ENCODE measurements at regions not wholly inside any gene's neighbourhood (a gene's known extent, or its start where the extent isn't known, plus 50 kb on each side); places are given as distances from the start of the nearest gene placed in this dataset.

DNA sequence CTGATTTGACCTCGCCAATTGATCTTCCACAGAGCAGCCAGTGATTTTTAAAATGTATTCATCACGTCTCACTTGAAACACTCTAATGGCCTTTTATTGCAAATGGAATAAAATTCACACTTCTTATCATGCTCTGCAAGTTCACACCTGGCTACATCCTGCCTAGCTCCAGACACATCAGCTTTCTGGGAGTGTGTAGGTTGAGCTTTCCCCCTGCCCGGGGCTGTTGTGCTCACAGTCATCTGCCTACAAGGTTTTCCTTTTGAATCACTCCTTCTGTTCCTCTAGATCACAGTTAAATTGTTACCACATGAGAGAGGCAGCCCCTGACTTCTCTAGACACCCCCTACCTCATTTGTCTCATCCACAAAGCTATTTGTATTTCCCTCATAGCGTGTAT lies 674.5 kb downstream of the PRELID2 start:
- H3K4me3 ChIP-seq (ENCODE audit: low read depth, low read length) = no peak overlapping the region
- TF ChIP-seq, protein P1, sequence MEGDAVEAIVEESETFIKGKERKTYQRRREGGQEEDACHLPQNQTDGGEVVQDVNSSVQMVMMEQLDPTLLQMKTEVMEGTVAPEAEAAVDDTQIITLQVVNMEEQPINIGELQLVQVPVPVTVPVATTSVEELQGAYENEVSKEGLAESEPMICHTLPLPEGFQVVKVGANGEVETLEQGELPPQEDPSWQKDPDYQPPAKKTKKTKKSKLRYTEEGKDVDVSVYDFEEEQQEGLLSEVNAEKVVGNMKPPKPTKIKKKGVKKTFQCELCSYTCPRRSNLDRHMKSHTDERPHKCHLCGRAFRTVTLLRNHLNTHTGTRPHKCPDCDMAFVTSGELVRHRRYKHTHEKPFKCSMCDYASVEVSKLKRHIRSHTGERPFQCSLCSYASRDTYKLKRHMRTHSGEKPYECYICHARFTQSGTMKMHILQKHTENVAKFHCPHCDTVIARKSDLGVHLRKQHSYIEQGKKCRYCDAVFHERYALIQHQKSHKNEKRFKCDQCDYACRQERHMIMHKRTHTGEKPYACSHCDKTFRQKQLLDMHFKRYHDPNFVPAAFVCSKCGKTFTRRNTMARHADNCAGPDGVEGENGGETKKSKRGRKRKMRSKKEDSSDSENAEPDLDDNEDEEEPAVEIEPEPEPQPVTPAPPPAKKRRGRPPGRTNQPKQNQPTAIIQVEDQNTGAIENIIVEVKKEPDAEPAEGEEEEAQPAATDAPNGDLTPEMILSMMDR (IDR thresholded peaks at IDR 0.05; ENCODE audit: borderline replicate concordance, insufficient read depth, low read depth, low read length) = no peak

DNA sequence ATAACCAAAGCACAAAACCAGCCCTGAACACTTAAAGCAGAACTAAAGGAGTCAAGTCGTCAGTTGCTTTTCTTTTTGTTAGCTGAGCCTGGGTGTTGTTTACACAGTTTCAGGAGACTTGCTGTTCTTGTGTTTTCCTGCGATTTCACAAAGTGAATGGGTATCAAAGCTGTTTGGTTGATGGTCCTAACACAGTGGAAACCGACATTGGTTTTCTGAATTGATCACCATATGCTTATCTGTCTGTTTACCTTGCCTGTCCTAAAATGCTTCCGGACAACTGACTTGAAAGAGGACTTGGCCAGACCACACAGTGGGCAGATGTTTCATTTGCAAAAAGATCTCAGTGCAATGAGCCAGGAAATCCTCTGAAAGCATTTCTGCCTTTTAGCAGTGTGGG lies 676.4 kb downstream of the PRELID2 start:
- TF ChIP-seq, protein P1 (IDR thresholded peaks at IDR 0.05; ENCODE audit: borderline replicate concordance, insufficient read depth, low read depth, low read length) = no peak
- H3K4me3 ChIP-seq (ENCODE audit: low read depth, low read length) = no peak overlapping the region

DNA sequence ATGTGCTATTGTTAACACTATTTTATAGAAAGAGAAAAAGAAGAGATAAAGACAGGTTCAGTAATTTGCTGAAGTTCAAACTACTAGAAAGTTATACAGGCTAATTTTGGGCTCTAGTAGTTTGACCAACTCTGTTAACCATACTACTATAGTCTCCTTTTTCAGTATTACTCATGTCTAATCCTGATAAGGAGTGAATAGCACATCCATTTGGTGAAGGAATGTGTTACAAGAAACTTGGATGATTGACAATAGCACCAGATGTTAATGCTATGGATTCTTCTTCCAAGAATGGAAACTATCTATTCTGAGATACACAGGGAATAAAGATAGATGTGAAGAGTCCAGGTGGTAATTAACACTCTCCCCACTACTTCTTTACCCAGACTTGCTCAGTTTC lies 677.3 kb downstream of the PRELID2 start:
- H3K4me3 ChIP-seq (ENCODE audit: low read depth, low read length) = no peak overlapping the region
- TF ChIP-seq, protein P1 (IDR thresholded peaks at IDR 0.05; ENCODE audit: borderline replicate concordance, insufficient read depth, low read depth, low read length) = no peak

DNA sequence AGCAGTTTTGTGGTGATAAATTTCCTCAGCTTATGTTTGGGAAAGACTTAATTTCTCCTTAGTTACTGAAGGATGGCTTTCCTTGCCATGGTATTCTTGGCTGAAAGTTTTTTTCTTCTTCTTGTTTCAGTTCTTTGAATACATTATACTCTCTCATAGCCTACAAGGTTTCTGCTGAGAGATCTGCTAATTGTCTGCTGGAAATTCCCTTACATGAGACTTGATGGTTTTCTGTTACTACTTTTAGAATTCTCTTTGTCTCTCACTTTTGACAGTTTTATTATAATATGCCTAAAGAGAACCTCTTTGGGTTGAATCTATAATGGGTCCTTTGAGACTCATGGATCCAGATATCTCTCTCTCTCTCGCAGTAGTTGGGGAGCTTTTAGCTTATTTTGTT lies 693.6 kb downstream of the PRELID2 start:
- H3K4me3 ChIP-seq (ENCODE audit: low read depth, low read length) = no peak overlapping the region
- TF ChIP-seq, protein P1 (IDR thresholded peaks at IDR 0.05; ENCODE audit: borderline replicate concordance, insufficient read depth, low read depth, low read length) = no peak

DNA sequence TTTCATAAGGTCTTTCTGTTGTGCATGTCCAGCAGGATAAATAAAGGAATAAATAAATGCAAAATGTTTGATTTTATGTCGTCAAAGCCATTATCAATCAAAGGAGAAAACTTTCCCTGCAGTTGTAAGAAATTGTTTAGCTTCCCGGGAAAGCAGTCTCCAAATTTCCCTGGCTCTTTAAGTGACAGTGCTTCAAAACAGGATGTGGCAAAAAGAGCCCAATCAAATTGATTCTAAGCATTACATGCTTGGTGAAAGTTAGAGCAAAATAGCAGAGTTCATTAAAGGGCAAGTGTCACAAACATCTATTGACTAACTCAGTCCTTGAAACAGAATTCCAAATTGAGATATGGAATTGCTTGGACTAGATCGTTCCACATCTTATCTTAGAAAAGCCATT lies 704.1 kb downstream of the PRELID2 start:
- TF ChIP-seq, protein P1 (IDR thresholded peaks at IDR 0.05; ENCODE audit: borderline replicate concordance, insufficient read depth, low read depth, low read length) = no peak
- H3K4me3 ChIP-seq (ENCODE audit: low read depth, low read length) = no peak overlapping the region

DNA sequence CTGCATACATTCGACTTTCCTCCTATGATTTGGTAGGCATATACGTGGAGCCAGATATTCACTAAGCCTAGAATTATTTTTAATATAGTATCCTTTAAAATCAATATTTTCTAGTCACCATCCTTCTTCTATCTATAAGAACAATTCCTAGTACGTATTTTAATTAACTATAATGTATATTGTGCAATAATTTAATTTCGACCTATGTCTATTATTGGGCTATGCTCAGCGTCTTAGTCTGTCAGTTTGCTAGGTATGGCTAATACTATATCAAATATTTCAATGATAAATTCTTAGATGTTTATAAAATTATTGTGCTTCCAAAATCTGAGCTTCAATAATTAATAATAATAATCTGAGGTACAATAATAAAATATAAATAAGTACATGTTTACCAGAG lies 705.3 kb downstream of the PRELID2 start:
- TF ChIP-seq, protein P1 (IDR thresholded peaks at IDR 0.05; ENCODE audit: borderline replicate concordance, insufficient read depth, low read depth, low read length) = no peak
- H3K4me3 ChIP-seq (ENCODE audit: low read depth, low read length) = no peak overlapping the region

DNA sequence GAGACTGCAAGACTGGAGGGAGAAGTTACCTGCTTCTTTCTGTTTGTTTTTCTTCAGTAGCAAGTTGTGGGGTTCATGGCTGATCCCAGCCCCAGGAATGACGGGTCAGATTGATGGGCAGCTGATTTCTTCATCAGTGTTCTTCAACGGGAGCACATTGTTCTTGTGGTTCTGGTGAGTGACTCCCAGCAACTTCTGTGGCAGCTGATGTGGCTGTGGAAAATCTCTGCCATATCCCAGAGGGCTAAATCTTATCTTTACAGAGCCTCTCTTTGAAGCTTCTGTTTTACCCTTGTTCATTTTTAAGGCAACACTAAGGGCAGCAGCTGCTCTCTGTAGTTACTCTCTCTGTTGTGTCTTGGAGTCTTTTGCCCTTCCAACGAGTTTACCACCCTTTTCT lies 710.3 kb downstream of the PRELID2 start:
- H3K4me3 ChIP-seq (ENCODE audit: low read depth, low read length) = no peak overlapping the region
- TF ChIP-seq, protein P1 (IDR thresholded peaks at IDR 0.05; ENCODE audit: borderline replicate concordance, insufficient read depth, low read depth, low read length) = no peak

Data from GM12875 (cell line).